Panc1 (cell line): ENCODE measurements at regions not wholly inside any gene's neighbourhood (a gene's known extent, or its start where the extent isn't known, plus 50 kb on each side); places are given as distances from the start of the nearest gene placed in this dataset.

Experiments
- ATAC-seq: fragments of 200-7000 bp; cut with Tn5 transposase; 2 replicates; pipeline ENCODE4 v1.9.1; 2020; ENCODE audit warnings: mild to moderate bottlenecking, moderate library complexity
- BruUV-seq: library from RNA; stranded (reverse); fragments of 400-500 nt; replicated peaks from 2 replicates; lab custom pipeline; 2021; lab: Mats Ljungman, UMichigan
- CTCF ChIA-PET: fragments of 300-600 bp; sonication (Branson Sonifier 250); formaldehyde crosslinking; loops from one replicate; lab custom pipeline; 2022; ENCODE audit warnings: antibody characterized with exemption; lab: Charles Lee
- POLR2A ChIA-PET: fragments of 300-600 bp; sonication (Branson Sonifier 250); formaldehyde crosslinking; loops from one replicate; lab custom pipeline; 2022; ENCODE audit warnings: antibody characterized with exemption; lab: Charles Lee
- DNase-seq: peaks from one replicate; pipeline ENCODE4 v3.0.0-alpha.2; 2010; ENCODE audit warnings: low read depth, low spot score
- H3K27ac ChIP-seq: 2 replicates; pipeline ENCODE4 v1.5.1; 2011; ENCODE audit warnings: mild to moderate bottlenecking, low read length, inconsistent platforms
- H3K27me3 ChIP-seq: fragments of 200-500 bp; sonication (Bioruptor generic); 2 replicates; pipeline ENCODE4 v1.6.0; 2014; ENCODE audit warnings: low read length, inconsistent platforms; ENCODE audit not compliant: control insufficient read depth, insufficient read depth
- H3K36me3 ChIP-seq: fragments of 200-500 bp; sonication (Bioruptor generic); 2 replicates; pipeline ENCODE4 v1.5.1; 2014; ENCODE audit warnings: inconsistent platforms, mild to moderate bottlenecking, low read length, moderate library complexity; ENCODE audit not compliant: control insufficient read depth, insufficient read depth
- H3K4me1 ChIP-seq: 2 replicates; pipeline ENCODE4 v1.5.1; 2011; ENCODE audit warnings: inconsistent platforms, mild to moderate bottlenecking, low read length, moderate library complexity; ENCODE audit not compliant: control insufficient read depth, insufficient read depth
- H3K4me3 ChIP-seq, 2 experiments: 2 replicates each; pipeline ENCODE4 v1.5.1; 2011 to 2012; ENCODE audit warnings: low read depth in 2 of 2, low read length in 2 of 2, mild to moderate bottlenecking in 2 of 2, inconsistent platforms in 1 of 2, moderate library complexity in 1 of 2
- H3K9me3 ChIP-seq: fragments of 200-500 bp; sonication (Bioruptor generic); 2 replicates; pipeline ENCODE4 v1.5.1; 2014; ENCODE audit warnings: low read depth, mild to moderate bottlenecking, inconsistent platforms, low read length, moderate library complexity; ENCODE audit not compliant: control insufficient read depth, insufficient read depth
- CTCF ChIP-seq: fragments of 450-650 bp; IDR thresholded peaks from 2 replicates; pipeline ENCODE4 v1.5.1; 2017; ENCODE audit warnings: mild to moderate bottlenecking
- POLR2AphosphoS5 ChIP-seq: IDR thresholded peaks from 2 replicates; pipeline ENCODE4 v1.6.1; 2012; ENCODE audit warnings: mild to moderate bottlenecking, low read depth, low read length, moderate library complexity
- REST ChIP-seq, 2 experiments: IDR thresholded peaks; 2 replicates each; pipeline ENCODE4 v1.6.1; 2011 to 2012; ENCODE audit warnings: low read depth in 2 of 2, control low read depth in 1 of 2, low read length in 1 of 2, mild to moderate bottlenecking in 1 of 2, moderate library complexity in 1 of 2; ENCODE audit not compliant: insufficient read depth in 1 of 2
- SIN3A ChIP-seq: IDR thresholded peaks from 2 replicates; pipeline ENCODE4 v1.6.1; 2012; ENCODE audit warnings: low read depth, mild to moderate bottlenecking, low read length, moderate library complexity, borderline replicate concordance; ENCODE audit not compliant: insufficient read depth
- TCF7L2 ChIP-seq: IDR thresholded peaks from 2 replicates; pipeline ENCODE4 v1.6.1; 2011; ENCODE audit warnings: mild to moderate bottlenecking, low read depth, low read length, inconsistent platforms
- in situ Hi-C: cut with HindIII; loops from 2 replicates; pipeline ENCODE4 v1.10.0; 2016; ENCODE audit warnings: low sequenced_read_pairs, low pct_unique_long_range_greater_than_20kb
- intact Hi-C: fragments of 100-400 bp; cut with micrococcal nuclease; formaldehyde crosslinking; loops from one replicate; pipeline ENCODE4 v1.10.0; 2022; ENCODE audit not compliant: unreplicated experiment

GRCh38 chr15:58340176-58340575 is 91.6 kb upstream of the LIPC start:
- no TSS peak for BruUV-seq

DNA sequence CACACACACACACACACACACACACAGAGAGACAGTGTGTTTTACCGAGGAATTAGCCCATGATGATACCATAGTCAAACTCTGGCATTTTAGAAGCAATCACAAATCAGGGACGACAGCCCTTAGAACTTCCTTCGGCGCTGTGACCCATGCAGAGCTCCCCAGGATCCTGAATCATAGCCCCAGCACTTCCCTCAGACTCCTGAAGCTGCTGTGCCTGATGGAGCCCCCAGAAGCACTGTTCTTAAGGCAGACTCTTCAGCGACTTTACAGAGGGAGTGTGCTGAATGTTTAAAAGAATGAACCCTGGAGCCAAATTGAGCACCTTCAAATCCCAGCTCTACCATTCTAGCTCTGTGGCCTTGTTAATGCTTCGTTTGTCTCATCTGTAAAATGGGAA is 89.3 kb upstream of the LIPC start:
- CTCF ChIA-PET: no interaction called here
- POLR2A ChIA-PET: no interaction called here
- Histone ChIP-seq H3K4me3 (no peak overlapping the region), H3K9me3 (no peaks in the 10 kb centered on the region), H3K36me3 (no peaks in the 10 kb centered on the region), H3K27me3 (no peaks in the 10 kb centered on the region), H3K4me1 (peaks cover 6% of the 10 kb centered on the region; the same call in 1 of the 2 replicates), H3K27ac (peak overlapping the region; percentile 18; the same call in 1 of the 2 replicates)
- DNase-seq (no peak), ATAC-seq (no peak)
- TF ChIP-seq SIN3A (no peak), REST (IDR thresholded peaks at IDR 0.05; ENCODE audit: insufficient read depth in 1 of 2, low read depth in 2 of 2, low read length in 1 of 2) (no peak), POLR2AphosphoS5 (no peak), TCF7L2 (no peak), CTCF (no peak)
- intact Hi-C loops (no loop called here), in situ Hi-C loops (no loop called here)
- no TSS peak for BruUV-seq

More at GRCh38 chr15:58340176-58340575, 91.6 kb upstream of the LIPC start:
- Histone ChIP-seq H3K27me3 (no peaks in the 10 kb centered on the region), H3K9me3 (no peaks in the 10 kb centered on the region), H3K36me3 (no peaks in the 10 kb centered on the region), H3K27ac (no peak overlapping the region), H3K4me3 (no peak overlapping the region), H3K4me1 (peaks cover 3% of the 10 kb centered on the region; the same call in 1 of the 2 replicates)
- in situ Hi-C loops (no loop called here), intact Hi-C loops (no loop called here)
- CTCF ChIA-PET: no interaction called here
- ATAC-seq (no peak), DNase-seq (no peak)
- TF ChIP-seq CTCF (no peak), TCF7L2 (no peak), SIN3A (no peak), REST (IDR thresholded peaks at IDR 0.05; ENCODE audit: insufficient read depth in 1 of 2, low read depth in 2 of 2, low read length in 1 of 2) (no peak), POLR2AphosphoS5 (no peak)
- POLR2A ChIA-PET: no interaction called here
